ENCODE measurements at regions not wholly inside any gene's neighbourhood (a gene's known extent, or its start where the extent isn't known, plus 50 kb on each side); places are given as distances from the start of the nearest gene placed in this dataset.

- TF ChIP-seq GATA2 (IDR thresholded peaks at IDR 0.05; ENCODE audit: low read depth, low read length) (no peak), GATA3 (IDR thresholded peaks at IDR 0.05; ENCODE audit: low read depth, low read length) (no peak)
These were observed 481.7 kb upstream of the RUNX1 start for GRCh38 chr21:35530766-35531165.

All from SH-SY5Y (cell line).